HEK293 (cell line): ENCODE measurements at regions not wholly inside any gene's neighbourhood (a gene's known extent, or its start where the extent isn't known, plus 50 kb on each side); places are given as distances from the start of the nearest gene placed in this dataset.

Experiments used
- CTCF ChIA-PET: fragments of 350-600 bp; formaldehyde crosslinking; extraction: SDS; loops from one replicate; lab custom pipeline; 2021; ENCODE audit warnings: antibody characterized with exemption; lab: Yijun Ruan, JAX
- POLR2A ChIA-PET: fragments of 300-600 bp; formaldehyde crosslinking; extraction: SDS; loops from one replicate; lab custom pipeline; 2020; ENCODE audit warnings: antibody characterized with exemption, inconsistent platforms; lab: Yijun Ruan, JAX
- H3K27ac ChIP-seq: fragments of 200-500 bp; sonication (Bioruptor generic); 2 replicates; pipeline ENCODE4 v1.5.1; 2014; ENCODE audit warnings: low read depth, low read length, control low read depth, inconsistent platforms; ENCODE audit errors: extremely low read depth
- H3K36me3 ChIP-seq, 2 experiments: fragments of 200-500 bp in 1 of 2; sonication (Bioruptor generic) in 1 of 2; 1 replicate in 1 of 2; 2 replicates in 1 of 2; pipeline ENCODE4 v1.5.1; 2014 to 2017; ENCODE audit warnings: inconsistent platforms in 2 of 2, low read length in 2 of 2; ENCODE audit not compliant: control insufficient read depth in 2 of 2, insufficient read depth in 1 of 2
- H3K4me1 ChIP-seq: fragments of 200-500 bp; sonication (Bioruptor generic); 2 replicates; pipeline ENCODE4 v1.5.1; 2014; ENCODE audit warnings: mild to moderate bottlenecking, low read length, inconsistent platforms; ENCODE audit not compliant: control insufficient read depth, insufficient read depth
- H3K4me3 ChIP-seq: 2 replicates; pipeline ENCODE4 v1.5.1; 2011; ENCODE audit warnings: low read depth, mild to moderate bottlenecking, control low read depth, low read length, moderate library complexity
- H3K9me3 ChIP-seq: fragments of 200-500 bp; sonication (Bioruptor generic); 2 replicates; pipeline ENCODE4 v1.5.1; 2014; ENCODE audit warnings: low read depth, low read length, inconsistent platforms; ENCODE audit not compliant: control insufficient read depth, insufficient read depth
- GLI4 ChIP-seq: fragments of 450-650 bp; formaldehyde crosslinking; IDR thresholded peaks from 2 replicates; pipeline ENCODE4 v1.5.1; 2016; ENCODE audit warnings: missing biosample characterization, missing genetic modification characterization
- IKZF3 ChIP-seq: fragments of 450-650 bp; IDR thresholded peaks from 2 replicates; pipeline ENCODE4 v1.5.0; 2018; ENCODE audit warnings: missing biosample characterization, mild to moderate bottlenecking, missing genetic modification characterization, moderate library complexity
- KLF17 ChIP-seq: fragments of 450-650 bp; formaldehyde crosslinking; IDR thresholded peaks from 2 replicates; pipeline ENCODE4 v1.5.1; 2016; ENCODE audit warnings: missing biosample characterization, missing genetic modification characterization
- MEIS1 ChIP-seq: sonication (generic); formaldehyde crosslinking; IDR thresholded peaks from 2 replicates; pipeline ENCODE4 v1.8.1; 2022; ENCODE audit warnings: missing genetic modification reagents, mild to moderate bottlenecking, borderline replicate concordance
- PRDM4 ChIP-seq: fragments of 450-650 bp; formaldehyde crosslinking; IDR thresholded peaks from 2 replicates; pipeline ENCODE4 v1.5.1; 2017; ENCODE audit warnings: missing biosample characterization, missing genetic modification characterization
- PRDM6 ChIP-seq: fragments of 450-650 bp; formaldehyde crosslinking; IDR thresholded peaks from 2 replicates; pipeline ENCODE4 v1.5.1; 2017; ENCODE audit warnings: missing biosample characterization, missing genetic modification characterization
- REPIN1 ChIP-seq: fragments of 450-650 bp; formaldehyde crosslinking; IDR thresholded peaks from 2 replicates; pipeline ENCODE4 v1.5.1; 2017; ENCODE audit warnings: missing biosample characterization, missing genetic modification characterization, low read depth
- SALL2 ChIP-seq: fragments of 450-650 bp; formaldehyde crosslinking; IDR thresholded peaks from 2 replicates; pipeline ENCODE4 v1.5.0; 2017; ENCODE audit warnings: missing biosample characterization, mild to moderate bottlenecking, missing genetic modification characterization, borderline replicate concordance
- SCRT1 ChIP-seq: fragments of 450-650 bp; formaldehyde crosslinking; IDR thresholded peaks from 2 replicates; pipeline ENCODE4 v1.5.1; 2016; ENCODE audit warnings: missing biosample characterization, missing genetic modification characterization, borderline replicate concordance
- TSHZ1 ChIP-seq: fragments of 450-650 bp; formaldehyde crosslinking; IDR thresholded peaks from 2 replicates; pipeline ENCODE4 v1.5.1; 2016; ENCODE audit warnings: missing biosample characterization, missing genetic modification characterization, borderline replicate concordance
- ZNF132 ChIP-seq: fragments of 450-650 bp; formaldehyde crosslinking; IDR thresholded peaks from 2 replicates; pipeline ENCODE4 v1.5.1; 2017; ENCODE audit warnings: missing biosample characterization, missing genetic modification characterization, borderline replicate concordance
- ZNF133 ChIP-seq: fragments of 450-650 bp; formaldehyde crosslinking; IDR thresholded peaks from 2 replicates; pipeline ENCODE4 v1.5.1; 2016; ENCODE audit warnings: missing biosample characterization, missing genetic modification characterization
- ZNF280C ChIP-seq: fragments of 450-650 bp; formaldehyde crosslinking; IDR thresholded peaks from 2 replicates; pipeline ENCODE4 v1.5.1; 2016; ENCODE audit warnings: missing biosample characterization, missing genetic modification characterization
- ZNF560 ChIP-seq: fragments of 450-650 bp; formaldehyde crosslinking; IDR thresholded peaks from 2 replicates; pipeline ENCODE4 v1.5.1; 2017; ENCODE audit warnings: missing biosample characterization, missing genetic modification characterization, borderline replicate concordance
- ZSCAN4 ChIP-seq: fragments of 450-650 bp; formaldehyde crosslinking; IDR thresholded peaks from 2 replicates; pipeline ENCODE4 v1.5.1; 2017; ENCODE audit warnings: missing biosample characterization, missing genetic modification characterization

- H3K36me3 ChIP-seq = no peaks in the 10 kb centered on the region
- no peaks in the 10 kb centered on the region; the same call in 1 of the 2 replicates for H3K9me3 ChIP-seq
- TF ChIP-seq GLI4 (tag by site-specific recombination) (no peak), ZNF560 (tag by site-specific recombination) (no peak), ZNF280C (no peak), ZNF133 (tag by site-specific recombination) (no peak), ZSCAN4 (tag by site-specific recombination) (no peak), MEIS1 (CRISPR knock-in tag) (no peak), IKZF3 (tag by site-specific recombination) (no peak), REPIN1 (tag by site-specific recombination) (no peak), SCRT1 (tag by site-specific recombination) (no peak), ZNF132 (no peak), KLF17 (no peak), TSHZ1 (tag by site-specific recombination) (no peak), PRDM6 (tag by site-specific recombination) (no peak), SALL2 (tag by site-specific recombination) (no peak), PRDM4 (tag by site-specific recombination) (no peak)
- CTCF ChIA-PET = no interaction called here
- H3K4me1 ChIP-seq = no peaks in the 10 kb centered on the region
- H3K4me3 ChIP-seq = no peak overlapping the region
- no peak overlapping the region for H3K27ac ChIP-seq
- POLR2A ChIA-PET = no interaction called here
Observed at GRCh38 chr5:25029004-25029403, 384.2 kb upstream of the CDH10 start.
